HepG2 (cell line): ENCODE measurements at regions not wholly inside any gene's neighbourhood (a gene's known extent, or its start where the extent isn't known, plus 50 kb on each side); places are given as distances from the start of the nearest gene placed in this dataset.

Source experiments
- ATAC-seq: fragments of 200-7000 bp; cut with Tn5 transposase; 3 replicates; pipeline ENCODE4 v1.9.1; 2020; ENCODE audit warnings: mild to moderate bottlenecking, moderate library complexity
- BruUV-seq: library from RNA; stranded (reverse); fragments of 400-500 nt; replicated peaks from 2 replicates; lab custom pipeline; 2021; lab: Mats Ljungman, UMichigan
- CTCF ChIA-PET: fragments of 300-600 bp; formaldehyde crosslinking; extraction: SDS; loops from one replicate; lab custom pipeline; 2021; ENCODE audit warnings: low total read pairs, inconsistent platforms, low intra/inter-chr PET ratio; lab: Yijun Ruan, JAX
- POLR2A ChIA-PET: fragments of 350-600 bp; sonication (Branson Sonifier 250); formaldehyde crosslinking; loops from one replicate; lab custom pipeline; 2020; ENCODE audit warnings: antibody characterized with exemption, inconsistent platforms; lab: Yijun Ruan, JAX
- DNase-seq: peaks from one replicate; pipeline ENCODE4 v3.0.0-alpha.2; 2015; ENCODE audit warnings: low spot score
- FAIRE-seq: peaks from 3 replicates; lab custom pipeline; 2011; peaks lifted over from hg19 to GRCh38; lab: Jason Lieb, UNC
- H2AFZ ChIP-seq: one replicate; pipeline ENCODE4 v1.6.1; 2011; ENCODE audit warnings: low read length, inconsistent platforms
- H3K27ac ChIP-seq: fragments of 300-600 bp; 3 replicates; pipeline ENCODE4 v1.8.0; 2011; ENCODE audit warnings: mixed run types, mild to moderate bottlenecking, mixed read lengths, low read length, inconsistent platforms; ENCODE audit not compliant: insufficient read depth; ENCODE audit errors: extremely low read length
- H3K27me3 ChIP-seq, 2 experiments: fragments of 200-600 bp in 1 of 2; 2 replicates in 1 of 2; 3 replicates in 1 of 2; pipeline versions ENCODE4 v1.6.0 to v1.8.0; 2011; ENCODE audit warnings: low read length in 2 of 2, mild to moderate bottlenecking in 2 of 2, moderate library complexity in 2 of 2, inconsistent platforms in 1 of 2; ENCODE audit not compliant: insufficient read depth in 2 of 2, control insufficient read depth in 1 of 2
- H3K36me3 ChIP-seq, 2 experiments: fragments of 200-600 bp in 1 of 2; replicated peaks in 1 of 2; 2 replicates in 1 of 2; 3 replicates in 1 of 2; pipeline versions ENCODE4 v1.5.1 to v1.8.0; 2011; ENCODE audit warnings: low read length in 2 of 2, inconsistent platforms in 1 of 2; ENCODE audit not compliant: insufficient read depth in 2 of 2, control insufficient read depth in 1 of 2
- H3K4me1 ChIP-seq: 2 replicates; pipeline ENCODE4 v1.5.1; 2012; ENCODE audit warnings: low read length, inconsistent platforms; ENCODE audit not compliant: insufficient read depth
- H3K4me2 ChIP-seq: 2 replicates; pipeline ENCODE4 v1.6.0; 2011; ENCODE audit warnings: low read depth, low read length, inconsistent platforms
- H3K4me3 ChIP-seq, 3 experiments: fragments of 200-600 bp in 1 of 3; sonication (generic), shearing (Covaris generic) in 1 of 3; replicated peaks in 1 of 3; 2 replicates each; pipeline ENCODE4 v1.5.1; 2011 to 2016; ENCODE audit warnings: low read length in 3 of 3, inconsistent platforms in 2 of 3, low read depth in 2 of 3, mild to moderate bottlenecking in 2 of 3, control low read depth in 1 of 3, mixed read lengths in 1 of 3; ENCODE audit not compliant: insufficient read depth in 1 of 3
- H3K79me2 ChIP-seq: one replicate; pipeline ENCODE4 v1.6.1; 2011; ENCODE audit warnings: low read length, inconsistent platforms; ENCODE audit not compliant: insufficient read depth
- H3K9ac ChIP-seq: 2 replicates; pipeline ENCODE4 v1.6.0; 2011; ENCODE audit warnings: mild to moderate bottlenecking, low read depth, low read length, inconsistent platforms; ENCODE audit not compliant: insufficient read depth
- H3K9me3 ChIP-seq: 2 replicates; pipeline ENCODE4 v1.5.1; 2012; ENCODE audit warnings: mild to moderate bottlenecking, low read length
- H4K20me1 ChIP-seq: 2 replicates; pipeline ENCODE4 v1.6.0; 2011; ENCODE audit warnings: inconsistent platforms, mild to moderate bottlenecking, low read length, moderate library complexity; ENCODE audit not compliant: insufficient read depth
- ARID5B ChIP-seq: IDR thresholded peaks from 2 replicates; pipeline ENCODE4 v1.4.0; 2020; ENCODE audit warnings: mild to moderate bottlenecking, missing genetic modification reagents
- FOXO1 ChIP-seq: sonication (generic); formaldehyde crosslinking; IDR thresholded peaks from 2 replicates; pipeline ENCODE4 v1.4.0; 2020; ENCODE audit warnings: missing genetic modification reagents
- KDM3A ChIP-seq: IDR thresholded peaks from 2 replicates; pipeline ENCODE4 v1.6.1; 2018; ENCODE audit warnings: low read depth, missing compliant biosample characterization
- POGK ChIP-seq: sonication (generic); formaldehyde crosslinking; conservative IDR thresholded peaks from 2 replicates; pipeline ENCODE4 v1.8.0; 2022; ENCODE audit warnings: mild to moderate bottlenecking, moderate library complexity, missing genetic modification reagents
- SMAD3 ChIP-seq: sonication (generic); formaldehyde crosslinking; IDR thresholded peaks from 2 replicates; pipeline ENCODE4 v1.4.0; 2020; ENCODE audit warnings: missing genetic modification reagents
- SOX13 ChIP-seq, 3 experiments: fragments of 450-650 bp in 1 of 3; sonication (generic) in 1 of 3; formaldehyde crosslinking in 1 of 3; IDR thresholded peaks in 2 of 3; conservative IDR thresholded peaks in 1 of 3; 2 replicates each; pipeline versions ENCODE4 v1.5.0 to v1.6.1; 2016 to 2020; ENCODE audit warnings: antibody characterized with exemption in 1 of 3, mild to moderate bottlenecking in 1 of 3, missing compliant biosample characterization in 1 of 3, missing genetic modification reagents in 1 of 3, moderate library complexity in 1 of 3
- SRSF9 ChIP-seq: fragments of 200-400 bp; formaldehyde crosslinking; IDR thresholded peaks from 2 replicates; pipeline ENCODE4 v1.6.1; 2018; ENCODE audit warnings: borderline replicate concordance, mild to moderate bottlenecking, low read depth, low read length; ENCODE audit not compliant: insufficient read depth, poor library complexity, severe bottlenecking
- THAP9 ChIP-seq: sonication (generic); formaldehyde crosslinking; IDR thresholded peaks from 2 replicates; pipeline ENCODE4; 2020; ENCODE audit warnings: missing genetic modification reagents, mild to moderate bottlenecking, borderline replicate concordance
- ZBTB42 ChIP-seq: sonication (generic); formaldehyde crosslinking; IDR thresholded peaks from 2 replicates; pipeline ENCODE4 v1.5.0; 2020; ENCODE audit warnings: mild to moderate bottlenecking, missing genetic modification reagents
- ZNF451 ChIP-seq: sonication (generic); formaldehyde crosslinking; IDR thresholded peaks from 2 replicates; pipeline ENCODE4 v1.5.0; 2020; ENCODE audit warnings: mild to moderate bottlenecking, missing genetic modification reagents
- ZNF710 ChIP-seq: sonication (generic); formaldehyde crosslinking; IDR thresholded peaks from 2 replicates; pipeline ENCODE4 v1.5.0; 2020; ENCODE audit warnings: mild to moderate bottlenecking, missing genetic modification reagents, borderline replicate concordance
- ZNF761 ChIP-seq: sonication (generic); formaldehyde crosslinking; conservative IDR thresholded peaks from 2 replicates; pipeline ENCODE4 v1.4.0; 2020; ENCODE audit warnings: mild to moderate bottlenecking, missing genetic modification reagents
- in situ Hi-C: cut with HindIII; loops from 2 replicates; pipeline ENCODE4 v1.10.0; 2017; ENCODE audit warnings: low pct_unique_long_range_greater_than_20kb; ENCODE audit not compliant: extremely low pct_ligation_motif_present
- intact Hi-C: fragments of 100-400 bp; cut with micrococcal nuclease; formaldehyde crosslinking; loops from one replicate; pipeline ENCODE4 v1.10.0; 2022; ENCODE audit not compliant: unreplicated experiment

- POLR2A ChIA-PET = no interaction called here
- CTCF ChIA-PET = no interaction called here
- DNase-seq (no peak), FAIRE-seq (no peak), ATAC-seq (no peak)
- no peak overlapping the region for H3K4me3 ChIP-seq
- no peak overlapping the region for H3K4me2 ChIP-seq
- H2AFZ ChIP-seq = no peak overlapping the region
- no peak overlapping the region for H3K27ac ChIP-seq
- no peak overlapping the region for H3K9ac ChIP-seq
- BruUV-seq = no TSS peak
- H3K27me3 ChIP-seq = no peaks in the 10 kb centered on the region
- in situ Hi-C loops = no loop called here
- intact Hi-C loops = no loop called here
- H4K20me1 ChIP-seq = no peaks in the 10 kb centered on the region
- no peaks in the 10 kb centered on the region for H3K9me3 ChIP-seq
- H3K36me3 ChIP-seq = no peaks in the 10 kb centered on the region
- no peaks in the 10 kb centered on the region for H3K79me2 ChIP-seq
- H3K4me1 ChIP-seq = no peaks in the 10 kb centered on the region
- TF ChIP-seq SMAD3 (CRISPR knock-in tag) (no peak), ZBTB42 (CRISPR knock-in tag) (no peak), POGK (CRISPR knock-in tag) (no peak), SRSF9 (no peak), FOXO1 (CRISPR knock-in tag) (no peak), ARID5B (CRISPR knock-in tag) (no peak), ZNF761 (CRISPR knock-in tag) (no peak), SOX13 (IDR thresholded peaks at IDR 0.05) (no peak), SOX13 (CRISPR knock-in tag; conservative IDR thresholded peaks at IDR 0.05 in 1 of 2, IDR thresholded peaks at IDR 0.05 in 1 of 2) (no peak), ZNF451 (CRISPR knock-in tag) (no peak), ZNF710 (CRISPR knock-in tag) (no peak), KDM3A (CRISPR knock-in tag) (no peak), THAP9 (CRISPR knock-in tag) (no peak)
Measured at GRCh38 chrX:98299785-98300184, 1416.1 kb downstream of the RPA4 start.
